22Rv1 (cell line): ENCODE measurements at regions not wholly inside any gene's neighbourhood (a gene's known extent, or its start where the extent isn't known, plus 50 kb on each side); places are given as distances from the start of the nearest gene placed in this dataset.

Experiments
- ZFX ChIP-seq: fragments of 450-650 bp; IDR thresholded peaks from 2 replicates; pipeline ENCODE4 v1.6.1; 2017; ENCODE audit warnings: antibody characterized with exemption, borderline replicate concordance
- TF ChIP-seq, protein P1 (sequence below): fragments of 450-650 bp; IDR thresholded peaks from 2 replicates; pipeline ENCODE4 v1.5.1; 2017; ENCODE audit warnings: mild to moderate bottlenecking

DNA sequence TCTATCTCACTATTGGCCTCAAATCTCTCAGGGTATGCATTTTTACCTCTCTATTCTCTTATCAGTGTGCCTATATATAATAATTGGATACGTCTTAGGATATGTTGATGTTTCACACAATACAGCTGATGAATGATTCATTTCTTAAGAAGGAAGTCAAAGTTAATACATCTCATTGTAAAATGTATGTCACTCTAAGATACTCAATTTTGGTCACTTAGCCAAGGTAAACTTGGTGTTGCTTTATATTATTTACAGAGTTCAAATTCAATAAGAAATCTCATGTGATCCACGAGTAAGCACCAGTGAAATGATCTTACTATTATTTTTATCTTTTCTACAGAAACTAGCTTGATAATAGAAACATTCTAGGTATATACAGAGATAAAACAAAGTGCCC, 1266.5 kb downstream of the JRKL start:
- TF ChIP-seq, protein P1, sequence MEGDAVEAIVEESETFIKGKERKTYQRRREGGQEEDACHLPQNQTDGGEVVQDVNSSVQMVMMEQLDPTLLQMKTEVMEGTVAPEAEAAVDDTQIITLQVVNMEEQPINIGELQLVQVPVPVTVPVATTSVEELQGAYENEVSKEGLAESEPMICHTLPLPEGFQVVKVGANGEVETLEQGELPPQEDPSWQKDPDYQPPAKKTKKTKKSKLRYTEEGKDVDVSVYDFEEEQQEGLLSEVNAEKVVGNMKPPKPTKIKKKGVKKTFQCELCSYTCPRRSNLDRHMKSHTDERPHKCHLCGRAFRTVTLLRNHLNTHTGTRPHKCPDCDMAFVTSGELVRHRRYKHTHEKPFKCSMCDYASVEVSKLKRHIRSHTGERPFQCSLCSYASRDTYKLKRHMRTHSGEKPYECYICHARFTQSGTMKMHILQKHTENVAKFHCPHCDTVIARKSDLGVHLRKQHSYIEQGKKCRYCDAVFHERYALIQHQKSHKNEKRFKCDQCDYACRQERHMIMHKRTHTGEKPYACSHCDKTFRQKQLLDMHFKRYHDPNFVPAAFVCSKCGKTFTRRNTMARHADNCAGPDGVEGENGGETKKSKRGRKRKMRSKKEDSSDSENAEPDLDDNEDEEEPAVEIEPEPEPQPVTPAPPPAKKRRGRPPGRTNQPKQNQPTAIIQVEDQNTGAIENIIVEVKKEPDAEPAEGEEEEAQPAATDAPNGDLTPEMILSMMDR, result no peak
- no peak for TF ChIP-seq ZFX
